HCT116 (cell line): ENCODE measurements at regions not wholly inside any gene's neighbourhood (a gene's known extent, or its start where the extent isn't known, plus 50 kb on each side); places are given as distances from the start of the nearest gene placed in this dataset.

ENCODE experiments used
- CTCF ChIP-seq, 3 experiments: fragments of 200-600 bp in 1 of 3; sonication (generic) in 1 of 3; IDR thresholded peaks in 2 of 3; conservative IDR thresholded peaks in 1 of 3; 2 replicates each; pipeline ENCODE4 v1.5.1; 2012 to 2017; ENCODE audit warnings: low read depth in 2 of 3, low read length in 2 of 3, antibody characterized with exemption in 1 of 3, borderline replicate concordance in 1 of 3, control low read depth in 1 of 3, mild to moderate bottlenecking in 1 of 3, mixed read lengths in 1 of 3, mixed run types in 1 of 3, moderate library complexity in 1 of 3; ENCODE audit not compliant: insufficient read depth in 1 of 3
- EZH2 ChIP-seq: fragments of 200-600 bp; sonication (generic); IDR thresholded peaks from 2 replicates; pipeline ENCODE4 v1.6.1; 2017; ENCODE audit warnings: antibody characterized with exemption, mixed run types
- POLR2A ChIP-seq: IDR thresholded peaks from 2 replicates; pipeline ENCODE4 v1.7.0; 2011; ENCODE audit warnings: borderline replicate concordance; ENCODE audit not compliant: insufficient read depth, insufficient read length; ENCODE audit errors: extremely low read depth

- no peak for TF ChIP-seq POLR2A
- no peak for TF ChIP-seq CTCF (IDR thresholded peaks at IDR 0.05 in 2 of 3, conservative IDR thresholded peaks at IDR 0.05 in 1 of 3; ENCODE audit: borderline replicate concordance in 1 of 3, insufficient read depth in 1 of 3, low read depth in 2 of 3, low read length in 2 of 3)
- TF ChIP-seq EZH2, result no peak
Measured at GRCh38 chr5:119816055-119816454, 186.7 kb downstream of the FAM170A start.
